ENCODE measurements at regions not wholly inside any gene's neighbourhood (a gene's known extent, or its start where the extent isn't known, plus 50 kb on each side); places are given as distances from the start of the nearest gene placed in this dataset.

- no peaks in the 10 kb centered on the region for H3K27me3 ChIP-seq
- no peak overlapping the region for H3K27ac ChIP-seq
- no peaks in the 10 kb centered on the region for H3K36me3 ChIP-seq
- no peaks in the 10 kb centered on the region for H3K4me1 ChIP-seq
- no peak for ATAC-seq (ENCODE audit: low FRiP score in 2 of 2)
- no peak for TF ChIP-seq POLR2AphosphoS5 (IDR thresholded peaks at IDR 0.05)
- no peak for TF ChIP-seq POLR2A (IDR thresholded peaks at IDR 0.05)
- no peak for TF ChIP-seq EP300 (IDR thresholded peaks at IDR 0.05)
- no peak for TF ChIP-seq CTCF (IDR thresholded peaks at IDR 0.05)
- no peak overlapping the region for H3K4me3 ChIP-seq
- no peaks in the 10 kb centered on the region for H3K9me3 ChIP-seq
- DNase-seq: no peak
- WGBS, 2 donors: 84 to 87% methylated on average over 5 of the region's 5 CpGs
Measured at GRCh38 chr3:17847156-17847555, 104.7 kb upstream of the TBC1D5 start.

GRCh38 chr3:17846466-17846865, 104.0 kb upstream of the TBC1D5 start:
- H3K4me3 ChIP-seq: no peak overlapping the region
- no peaks in the 10 kb centered on the region for H3K9me3 ChIP-seq
- DNase-seq (no peak), ATAC-seq (ENCODE audit: low FRiP score in 2 of 2) (no peak)
- H3K27ac ChIP-seq: no peak overlapping the region
- TF ChIP-seq POLR2AphosphoS5 (IDR thresholded peaks at IDR 0.05) (no peak), POLR2A (IDR thresholded peaks at IDR 0.05) (no peak), EP300 (IDR thresholded peaks at IDR 0.05) (no peak), CTCF (IDR thresholded peaks at IDR 0.05) (no peak)
- no peaks in the 10 kb centered on the region for H3K4me1 ChIP-seq
- H3K27me3 ChIP-seq: no peaks in the 10 kb centered on the region
- H3K36me3 ChIP-seq: no peaks in the 10 kb centered on the region
- WGBS, 2 donors: 58 to 59% methylated on average over 4 of the region's 4 CpGs

GRCh38 chr3:17845026-17845812, 102.8 kb upstream of the TBC1D5 start:
- Histone ChIP-seq H3K9me3 (no peaks in the 10 kb centered on the region), H3K4me1 (no peaks in the 10 kb centered on the region), H3K27me3 (no peaks in the 10 kb centered on the region), H3K4me3 (no peak overlapping the region), H3K27ac (no peak overlapping the region), H3K36me3 (no peaks in the 10 kb centered on the region)
- DNase-seq (no peak), ATAC-seq (ENCODE audit: low FRiP score in 2 of 2) (no peak)
- TF ChIP-seq POLR2A (IDR thresholded peaks at IDR 0.05): no peak
- no peak for TF ChIP-seq POLR2AphosphoS5 (IDR thresholded peaks at IDR 0.05)
- TF ChIP-seq CTCF (IDR thresholded peaks at IDR 0.05): no peak
- no peak for TF ChIP-seq EP300 (IDR thresholded peaks at IDR 0.05)
- WGBS, 2 donors: 43 to 52% methylated on average over 5 of the region's 5 CpGs

GRCh38 chr3:17844236-17844635, 101.8 kb upstream of the TBC1D5 start:
- TF ChIP-seq POLR2AphosphoS5 (IDR thresholded peaks at IDR 0.05): no peak
- TF ChIP-seq CTCF (IDR thresholded peaks at IDR 0.05): no peak
- TF ChIP-seq POLR2A (IDR thresholded peaks at IDR 0.05): no peak
- TF ChIP-seq EP300 (IDR thresholded peaks at IDR 0.05): no peak
- DNase-seq (no peak), ATAC-seq (ENCODE audit: low FRiP score in 2 of 2) (no peak)
- H3K9me3 ChIP-seq: no peaks in the 10 kb centered on the region
- 88 to 89% methylated on average over 3 of the region's 3 CpGs for WGBS, 2 donors
- no peaks in the 10 kb centered on the region for H3K27me3 ChIP-seq
- no peak overlapping the region for H3K27ac ChIP-seq
- H3K4me3 ChIP-seq: no peak overlapping the region
- H3K36me3 ChIP-seq: no peaks in the 10 kb centered on the region
- H3K4me1 ChIP-seq: no peaks in the 10 kb centered on the region
